CD4-positive, alpha-beta T cell treated with Interleukin-21 for 1 hour (primary cell): ENCODE measurements at regions not wholly inside any gene's neighbourhood (a gene's known extent, or its start where the extent isn't known, plus 50 kb on each side); places are given as distances from the start of the nearest gene placed in this dataset.
"Not testable (repeated sequence)": the region's sequence is repeated elsewhere in the genome, so short reads cannot be mapped to it uniquely, and the experiment has no call there.

Source experiments
- DNase-seq: peaks from one replicate; pipeline ENCODE4 v3.0.0-alpha.2; 2020

GRCh38 chr14:95597784-95598211 lies 62.9 kb downstream of the GLRX5 start:
- DNase-seq, result no peak

GRCh38 chr14:95601650-95602049 lies 66.8 kb downstream of the GLRX5 start:
- no peak for DNase-seq

GRCh38 chr14:95603415-95603814 lies 68.6 kb downstream of the GLRX5 start:
- no peak for DNase-seq

- no peak for DNase-seq
Measured at GRCh38 chr14:95606266-95606665, 71.4 kb downstream of the GLRX5 start.

- DNase-seq, result no peak
Measured at GRCh38 chr14:95608637-95609235, 73.9 kb downstream of the GLRX5 start.

- DNase-seq, result no peak
Measured at GRCh38 chr14:95609398-95609990, 74.6 kb downstream of the GLRX5 start.

- DNase-seq, result no peak
Measured at GRCh38 chr14:95611293-95611880, 74.8 kb upstream of the TCL1B start.

GRCh38 chr14:95614349-95614748 lies 71.9 kb upstream of the TCL1B start:
- no peak for DNase-seq

- DNase-seq, result no peak
Measured at GRCh38 chr14:95616745-95617144, 69.5 kb upstream of the TCL1B start.

GRCh38 chr14:95619785-95620417 lies 66.3 kb upstream of the TCL1B start:
- DNase-seq, result no peak

GRCh38 chr14:95620659-95621059 lies 65.6 kb upstream of the TCL1B start:
- DNase-seq, result peak; percentile 5

- no peak for DNase-seq
Measured at GRCh38 chr14:95623195-95623594, 63.0 kb upstream of the TCL1B start.

- not testable (repeated sequence) for DNase-seq
Measured at GRCh38 chr14:95625710-95626109, 60.5 kb upstream of the TCL1B start.

GRCh38 chr14:95635051-95635450 lies 51.2 kb upstream of the TCL1B start:
- no peak for DNase-seq
